ENCODE measurements at regions not wholly inside any gene's neighbourhood (a gene's known extent, or its start where the extent isn't known, plus 50 kb on each side); places are given as distances from the start of the nearest gene placed in this dataset.

DNA sequence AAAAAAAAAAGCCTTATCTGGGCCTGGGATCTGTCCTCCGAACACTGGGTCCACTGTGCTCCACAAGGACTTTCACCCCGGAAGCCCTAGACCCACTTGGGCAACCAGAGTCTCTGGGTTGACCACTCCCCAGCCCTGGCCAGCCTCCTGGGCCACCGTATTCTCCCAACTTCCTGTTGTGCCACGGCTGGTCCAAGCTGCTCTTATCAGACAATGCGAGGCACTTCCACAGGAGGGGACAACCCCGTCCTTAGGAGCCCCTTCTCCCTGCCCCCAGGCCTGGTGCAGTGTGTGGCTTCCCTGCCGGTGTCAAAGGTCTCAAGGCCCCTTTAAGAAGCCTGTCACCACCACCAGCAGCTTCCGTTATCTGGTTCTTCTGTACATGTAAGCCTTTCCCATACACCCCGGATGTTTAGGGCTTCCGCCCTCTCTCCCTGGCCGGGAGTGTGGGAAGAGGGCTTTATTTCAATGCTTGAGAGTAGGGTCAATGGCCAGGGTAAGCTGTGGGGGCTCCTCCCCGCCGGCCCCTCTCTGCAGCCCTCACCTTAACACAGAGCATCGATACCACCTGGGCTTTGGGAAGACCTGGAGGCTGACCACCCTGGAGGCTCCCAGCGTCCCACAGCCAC lies 313.0 kb downstream of the SEC14L1 start (continued):
- TF ChIP-seq, protein P1, sequence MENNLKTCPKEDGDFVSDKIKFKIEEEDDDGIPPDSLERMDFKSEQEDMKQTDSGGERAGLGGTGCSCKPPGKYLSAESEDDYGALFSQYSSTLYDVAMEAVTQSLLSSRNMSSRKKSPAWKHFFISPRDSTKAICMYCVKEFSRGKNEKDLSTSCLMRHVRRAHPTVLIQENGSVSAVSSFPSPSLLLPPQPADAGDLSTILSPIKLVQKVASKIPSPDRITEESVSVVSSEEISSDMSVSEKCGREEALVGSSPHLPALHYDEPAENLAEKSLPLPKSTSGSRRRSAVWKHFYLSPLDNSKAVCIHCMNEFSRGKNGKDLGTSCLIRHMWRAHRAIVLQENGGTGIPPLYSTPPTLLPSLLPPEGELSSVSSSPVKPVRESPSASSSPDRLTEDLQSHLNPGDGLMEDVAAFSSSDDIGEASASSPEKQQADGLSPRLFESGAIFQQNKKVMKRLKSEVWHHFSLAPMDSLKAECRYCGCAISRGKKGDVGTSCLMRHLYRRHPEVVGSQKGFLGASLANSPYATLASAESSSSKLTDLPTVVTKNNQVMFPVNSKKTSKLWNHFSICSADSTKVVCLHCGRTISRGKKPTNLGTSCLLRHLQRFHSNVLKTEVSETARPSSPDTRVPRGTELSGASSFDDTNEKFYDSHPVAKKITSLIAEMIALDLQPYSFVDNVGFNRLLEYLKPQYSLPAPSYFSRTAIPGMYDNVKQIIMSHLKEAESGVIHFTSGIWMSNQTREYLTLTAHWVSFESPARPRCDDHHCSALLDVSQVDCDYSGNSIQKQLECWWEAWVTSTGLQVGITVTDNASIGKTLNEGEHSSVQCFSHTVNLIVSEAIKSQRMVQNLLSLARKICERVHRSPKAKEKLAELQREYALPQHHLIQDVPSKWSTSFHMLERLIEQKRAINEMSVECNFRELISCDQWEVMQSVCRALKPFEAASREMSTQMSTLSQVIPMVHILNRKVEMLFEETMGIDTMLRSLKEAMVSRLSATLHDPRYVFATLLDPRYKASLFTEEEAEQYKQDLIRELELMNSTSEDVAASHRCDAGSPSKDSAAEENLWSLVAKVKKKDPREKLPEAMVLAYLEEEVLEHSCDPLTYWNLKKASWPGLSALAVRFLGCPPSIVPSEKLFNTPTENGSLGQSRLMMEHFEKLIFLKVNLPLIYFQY (CRISPR knock-in tag; IDR thresholded peaks at IDR 0.05; ENCODE audit: borderline replicate concordance) = peak; percentile 97
- TF ChIP-seq SPEN (CRISPR knock-in tag; IDR thresholded peaks at IDR 0.05; ENCODE audit: low read depth) (peak; percentile 80), FOXK1 (CRISPR knock-in tag; IDR thresholded peaks at IDR 0.05; ENCODE audit: borderline replicate concordance, low read depth) (peak; percentile 62; the same call in 1 of the 2 replicates), MED1 (CRISPR knock-in tag; IDR thresholded peaks at IDR 0.05) (peak; percentile 94), ZKSCAN8 (CRISPR knock-in tag; IDR thresholded peaks at IDR 0.05; ENCODE audit: borderline replicate concordance) (peak; percentile 80; the same call in 1 of the 2 replicates), CC2D1A (CRISPR knock-in tag; IDR thresholded peaks at IDR 0.05) (no peak; the same call in 1 of the 2 replicates), ZNF543 (CRISPR knock-in tag; IDR thresholded peaks at IDR 0.05) (peak; percentile 88), RCOR2 (CRISPR knock-in tag; IDR thresholded peaks at IDR 0.05) (0 out of 2 replicates have a peak, but pooled peaks have one; percentile 77), AGO2 (optimal IDR thresholded peaks at IDR 0.05; ENCODE audit: low read depth, low read length) (no peak), MZF1 (CRISPR knock-in tag; IDR thresholded peaks at IDR 0.05; ENCODE audit: borderline replicate concordance) (no peak), BORCS8-MEF2B (CRISPR knock-in tag; IDR thresholded peaks at IDR 0.05) (no peak), GPN1 (CRISPR knock-in tag; IDR thresholded peaks at IDR 0.05; ENCODE audit: borderline replicate concordance) (no peak), ZNF317 (CRISPR knock-in tag; IDR thresholded peaks at IDR 0.05) (no peak), HNRNPLL (IDR thresholded peaks at IDR 0.05; ENCODE audit: low read depth, low read length, poor library complexity, severe bottlenecking) (no peak), ELF4 (CRISPR knock-in tag; IDR thresholded peaks at IDR 0.05; ENCODE audit: borderline replicate concordance) (peak; percentile 60; the same call in 1 of the 2 replicates), GTF3A (CRISPR knock-in tag; conservative IDR thresholded peaks at IDR 0.05) (no peak), ZNF296 (CRISPR knock-in tag; conservative IDR thresholded peaks at IDR 0.05) (peak; percentile 92), SIX4 (CRISPR knock-in tag; IDR thresholded peaks at IDR 0.05) (peak; percentile 45; the same call in 1 of the 2 replicates), POLR2G (IDR thresholded peaks at IDR 0.05; ENCODE audit: low read depth, low read length) (peak; percentile 65; the same call in 1 of the 2 replicates), SAP130 (CRISPR knock-in tag; IDR thresholded peaks at IDR 0.05; ENCODE audit: low read depth) (peak; percentile 96), SP2 (CRISPR knock-in tag; IDR thresholded peaks at IDR 0.05) (0 out of 2 replicates have a peak, but pooled peaks have one; percentile 46), SP5 (CRISPR knock-in tag; IDR thresholded peaks at IDR 0.05; ENCODE audit: borderline replicate concordance, low read depth) (peak; percentile 65), U2AF2 (IDR thresholded peaks at IDR 0.05; ENCODE audit: low read depth, low read length) (no peak)
- TF ChIP-seq, protein P2, sequence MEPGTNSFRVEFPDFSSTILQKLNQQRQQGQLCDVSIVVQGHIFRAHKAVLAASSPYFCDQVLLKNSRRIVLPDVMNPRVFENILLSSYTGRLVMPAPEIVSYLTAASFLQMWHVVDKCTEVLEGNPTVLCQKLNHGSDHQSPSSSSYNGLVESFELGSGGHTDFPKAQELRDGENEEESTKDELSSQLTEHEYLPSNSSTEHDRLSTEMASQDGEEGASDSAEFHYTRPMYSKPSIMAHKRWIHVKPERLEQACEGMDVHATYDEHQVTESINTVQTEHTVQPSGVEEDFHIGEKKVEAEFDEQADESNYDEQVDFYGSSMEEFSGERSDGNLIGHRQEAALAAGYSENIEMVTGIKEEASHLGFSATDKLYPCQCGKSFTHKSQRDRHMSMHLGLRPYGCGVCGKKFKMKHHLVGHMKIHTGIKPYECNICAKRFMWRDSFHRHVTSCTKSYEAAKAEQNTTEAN (CRISPR knock-in tag; conservative IDR thresholded peaks at IDR 0.05) = peak; percentile 80
- TF ChIP-seq, protein P3, sequence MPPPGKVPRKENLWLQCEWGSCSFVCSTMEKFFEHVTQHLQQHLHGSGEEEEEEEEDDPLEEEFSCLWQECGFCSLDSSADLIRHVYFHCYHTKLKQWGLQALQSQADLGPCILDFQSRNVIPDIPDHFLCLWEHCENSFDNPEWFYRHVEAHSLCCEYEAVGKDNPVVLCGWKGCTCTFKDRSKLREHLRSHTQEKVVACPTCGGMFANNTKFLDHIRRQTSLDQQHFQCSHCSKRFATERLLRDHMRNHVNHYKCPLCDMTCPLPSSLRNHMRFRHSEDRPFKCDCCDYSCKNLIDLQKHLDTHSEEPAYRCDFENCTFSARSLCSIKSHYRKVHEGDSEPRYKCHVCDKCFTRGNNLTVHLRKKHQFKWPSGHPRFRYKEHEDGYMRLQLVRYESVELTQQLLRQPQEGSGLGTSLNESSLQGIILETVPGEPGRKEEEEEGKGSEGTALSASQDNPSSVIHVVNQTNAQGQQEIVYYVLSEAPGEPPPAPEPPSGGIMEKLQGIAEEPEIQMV (CRISPR knock-in tag; IDR thresholded peaks at IDR 0.05; ENCODE audit: low read depth) = no peak

All from HepG2 (cell line).